GM19023 (cell line): ENCODE measurements at regions not wholly inside any gene's neighbourhood (a gene's known extent, or its start where the extent isn't known, plus 50 kb on each side); places are given as distances from the start of the nearest gene placed in this dataset.

Experiments
- ATAC-seq: cut with Tn5 transposase; IDR thresholded peaks from one replicate; pipeline ENCODE4 v1.9.1; 2021; ENCODE audit warnings: mild to moderate bottlenecking, moderate library complexity; ENCODE audit not compliant: unreplicated experiment

DNA sequence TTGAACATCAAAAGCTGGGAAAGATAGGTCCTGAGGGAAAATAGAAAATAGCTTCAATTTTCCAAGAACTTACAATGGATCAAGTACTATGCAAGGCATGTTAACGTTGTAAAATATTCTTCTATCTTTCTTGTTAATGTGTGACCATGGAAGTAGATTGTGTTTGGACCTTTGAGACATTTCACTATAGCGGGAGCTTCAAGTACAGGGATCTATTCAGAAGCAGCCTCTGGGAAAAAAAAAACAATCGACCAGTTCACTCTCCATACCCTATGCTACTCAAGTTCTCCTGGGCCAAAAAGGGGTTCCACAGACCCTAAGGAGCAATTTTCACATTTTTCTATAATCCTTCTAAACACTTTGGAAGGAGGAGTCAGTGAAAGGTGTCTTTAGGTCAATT lies 54.1 kb upstream of the ATP10B start:
- ATAC-seq = no peak

DNA sequence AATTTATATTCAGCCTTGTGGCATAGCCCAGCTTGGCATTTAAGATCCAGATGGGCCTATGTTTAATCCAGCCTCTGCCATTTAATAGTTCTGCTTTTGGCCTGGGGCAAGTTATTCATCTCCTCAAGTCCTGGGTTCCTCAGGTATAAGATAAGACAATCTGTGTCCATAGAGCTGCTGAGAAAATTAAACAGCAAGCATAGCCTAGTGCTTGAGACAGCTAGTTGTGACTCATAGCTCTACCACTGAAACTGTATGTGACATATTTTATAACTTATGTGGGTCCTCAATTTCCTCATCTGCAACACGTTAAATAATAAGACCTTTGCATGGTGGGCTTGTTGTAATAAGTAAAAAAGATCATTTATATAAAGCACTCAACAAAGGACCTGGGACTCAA lies 53.3 kb upstream of the ATP10B start:
- no peak for ATAC-seq

GRCh38 chr5:160904591-160904990 lies 52.6 kb upstream of the ATP10B start:
- no peak for ATAC-seq

DNA sequence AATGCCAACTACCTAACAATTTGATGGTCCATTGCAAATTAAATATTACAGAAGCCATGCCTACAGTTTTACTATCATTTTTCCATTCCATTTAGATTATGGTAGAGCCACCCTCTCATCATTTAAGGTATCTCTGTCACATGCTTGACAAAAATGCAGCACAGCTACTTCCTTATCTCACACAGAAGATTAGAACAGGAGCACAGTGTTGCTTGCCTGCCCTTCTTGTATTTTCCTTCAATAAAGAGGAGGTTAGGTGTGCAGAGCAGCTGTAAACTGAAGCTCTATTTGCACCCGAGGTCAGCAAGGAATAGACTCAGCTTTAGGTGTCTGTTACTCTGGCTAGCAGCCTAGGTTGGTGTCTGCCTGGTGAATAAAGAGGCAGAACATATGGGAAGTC lies 51.5 kb upstream of the ATP10B start:
- no peak for ATAC-seq

DNA sequence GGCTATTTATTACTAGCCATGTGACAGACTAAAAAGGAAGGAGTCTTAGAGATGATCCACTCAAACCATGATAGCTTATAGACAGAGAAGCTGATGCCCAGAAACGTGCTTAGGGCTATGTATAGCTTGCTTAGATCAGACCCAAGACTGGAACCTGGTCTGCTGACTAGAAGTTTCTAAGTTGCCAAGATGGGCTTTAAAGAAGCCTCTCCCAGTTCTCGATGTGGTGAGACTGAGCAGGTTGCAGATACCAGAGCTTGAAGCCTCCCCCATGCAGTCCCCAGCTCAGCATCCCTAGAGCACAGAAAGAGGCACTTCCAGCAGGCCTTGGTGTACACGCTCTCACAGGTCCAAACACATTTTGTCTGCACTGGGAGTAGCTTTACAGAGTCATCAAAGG lies 51.1 kb upstream of the ATP10B start:
- no peak for ATAC-seq
